ENCODE measurements at regions not wholly inside any gene's neighbourhood (a gene's known extent, or its start where the extent isn't known, plus 50 kb on each side); places are given as distances from the start of the nearest gene placed in this dataset.

- no peak for DNase-seq
Measured at GRCh38 chr17:79500745-79501618, 109.9 kb downstream of the RBFOX3 start.

DNA sequence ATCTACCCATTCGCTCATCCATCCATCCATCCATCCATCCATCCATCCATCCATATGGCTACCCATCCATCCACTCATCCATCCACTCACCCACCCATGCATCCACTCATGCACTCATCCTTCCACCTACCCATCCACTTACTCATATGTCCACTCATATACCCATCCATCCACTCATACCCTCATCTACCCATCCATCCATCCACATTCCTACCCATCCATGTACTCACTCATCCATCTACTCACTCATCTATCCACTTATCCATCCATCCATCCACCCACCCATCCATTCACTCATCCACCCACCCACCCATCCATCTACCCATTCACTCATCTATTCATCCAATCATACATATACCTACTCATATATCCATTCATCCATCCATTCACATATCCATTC is 112.0 kb downstream of the RBFOX3 start:
- DNase-seq: no peak

- DNase-seq: no peak
Measured at GRCh38 chr17:79497777-79498348, 113.0 kb downstream of the RBFOX3 start.

- DNase-seq: no peak
Measured at GRCh38 chr17:79496422-79497005, 114.3 kb downstream of the RBFOX3 start.

DNA sequence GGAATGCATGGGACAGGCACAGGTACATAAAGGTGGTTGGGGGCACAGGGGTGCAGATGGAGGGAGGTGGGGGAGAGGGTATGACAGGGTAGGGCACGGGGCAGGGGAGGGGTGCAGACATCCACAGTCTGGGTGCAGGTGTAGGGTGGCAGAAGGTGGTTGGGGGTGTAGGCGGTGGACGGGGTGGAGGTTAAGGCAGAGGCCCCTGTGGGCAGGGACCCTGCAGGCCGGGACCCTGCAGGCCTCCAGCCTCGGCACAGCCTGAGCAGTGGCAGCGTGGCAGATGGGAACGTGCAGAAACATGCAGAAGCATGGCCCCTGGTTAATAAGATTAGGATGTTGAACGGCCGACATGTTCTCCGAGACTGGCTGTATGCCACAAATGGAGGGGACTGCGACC is 115.2 kb downstream of the RBFOX3 start:
- DNase-seq: no peak

- no peak for DNase-seq
Measured at GRCh38 chr17:79491006-79491405, 119.8 kb downstream of the RBFOX3 start.

DNA sequence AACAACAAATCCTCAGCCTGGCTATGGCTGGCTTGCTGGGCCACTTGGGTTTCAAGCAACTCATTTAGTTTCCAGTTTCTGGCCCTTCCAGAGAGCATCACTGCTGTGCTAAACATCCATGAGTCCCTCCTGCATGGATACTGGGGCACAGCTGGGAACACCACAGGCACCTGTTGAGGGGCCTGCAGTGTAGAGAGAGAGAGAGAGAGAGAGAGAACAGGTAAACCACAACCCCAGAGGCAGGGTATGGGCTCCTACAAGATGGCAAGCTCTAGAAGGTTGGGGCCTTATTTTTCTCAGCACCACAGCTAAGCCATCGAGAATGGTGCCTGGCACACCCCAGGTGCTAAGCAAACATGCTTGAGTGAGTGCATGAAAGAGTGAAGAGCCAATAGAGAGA is 120.3 kb downstream of the RBFOX3 start:
- no peak for DNase-seq

DNA sequence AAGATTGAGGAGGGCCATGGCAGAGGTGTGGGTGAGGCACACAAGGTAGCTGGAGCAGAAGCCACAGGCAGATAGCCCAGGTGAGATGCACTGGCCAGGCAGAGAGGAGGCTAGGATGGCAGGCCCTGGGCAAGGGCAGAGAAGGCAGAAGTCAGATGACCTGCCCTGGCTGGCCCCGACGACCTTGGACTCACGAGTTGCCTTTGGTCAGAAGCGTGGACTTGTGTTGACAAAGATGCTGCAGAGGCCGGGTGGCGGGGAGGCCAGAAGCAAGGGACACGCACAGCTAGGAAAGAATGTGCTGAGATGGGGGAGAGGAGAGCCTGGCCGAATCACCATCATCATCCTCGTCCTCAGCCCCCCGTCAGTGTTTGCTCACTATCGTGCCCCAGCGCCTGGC is 123.7 kb downstream of the RBFOX3 start:
- no peak for DNase-seq

DNA sequence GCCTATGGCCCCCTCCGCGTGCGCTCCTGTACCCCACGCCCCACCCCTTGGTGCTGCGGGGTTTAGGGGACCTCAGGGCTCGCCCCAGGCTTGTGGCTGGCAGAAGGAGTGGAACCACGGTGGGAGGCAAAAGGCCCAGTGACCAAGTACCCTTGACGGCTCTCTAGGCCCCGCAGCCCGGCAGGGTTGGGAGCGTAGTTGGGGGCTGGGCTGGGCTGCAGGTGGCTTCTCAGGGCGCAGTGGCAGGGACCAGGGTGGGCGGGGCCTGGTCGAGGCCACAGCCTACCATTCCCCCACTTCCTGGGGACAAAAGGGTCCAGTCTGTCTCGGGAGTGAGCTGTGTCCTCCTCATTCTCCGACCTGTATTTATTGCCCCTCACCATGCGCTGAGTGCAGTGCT is 124.9 kb downstream of the RBFOX3 start:
- DNase-seq: no peak

- DNase-seq: no peak
Measured at GRCh38 chr17:79485419-79485985, 125.3 kb downstream of the RBFOX3 start.

GRCh38 chr17:79484600-79485418 is 126.0 kb downstream of the RBFOX3 start:
- no peak for DNase-seq

DNA sequence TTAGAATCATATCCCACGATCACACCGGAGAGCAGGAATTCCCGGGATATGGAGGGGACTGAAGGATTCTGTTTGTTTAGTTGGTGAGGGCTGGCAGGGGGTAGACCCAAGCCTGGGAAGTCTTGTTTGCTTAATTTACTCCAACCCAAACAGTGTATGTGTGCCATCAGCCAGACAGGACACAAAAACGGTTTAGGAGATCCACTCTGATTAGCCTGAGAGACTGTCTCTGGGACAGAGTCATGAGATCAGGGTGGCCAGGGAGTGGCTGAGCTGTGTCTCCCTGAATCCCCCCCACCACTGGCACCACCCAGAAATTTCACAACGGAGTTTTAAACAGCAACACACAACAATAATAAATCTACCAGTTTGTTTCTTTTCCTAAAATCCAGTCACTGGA is 127.0 kb downstream of the RBFOX3 start:
- DNase-seq: no peak

- no peak for DNase-seq
Measured at GRCh38 chr17:79482727-79483521, 127.9 kb downstream of the RBFOX3 start.

DNA sequence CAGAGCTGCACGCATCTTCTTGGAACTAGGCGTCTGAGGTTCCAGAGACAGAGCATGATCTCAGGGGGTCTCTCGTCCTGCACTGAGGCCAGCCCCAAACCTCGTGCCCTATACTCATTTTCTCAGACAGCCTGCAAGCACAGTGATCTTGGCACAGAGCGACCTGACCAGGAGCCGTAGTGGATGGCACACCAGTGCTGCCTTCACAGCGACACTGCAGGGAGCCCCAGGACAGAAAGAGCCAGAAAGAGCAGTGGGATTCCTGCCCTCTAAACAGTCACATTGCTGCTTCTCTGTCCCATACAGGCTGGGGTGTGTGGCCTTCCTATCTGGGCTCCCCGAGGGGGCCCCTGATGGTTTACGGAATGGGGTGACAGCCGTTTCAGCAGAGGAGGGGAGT is 131.0 kb downstream of the RBFOX3 start:
- DNase-seq: no peak

DNA sequence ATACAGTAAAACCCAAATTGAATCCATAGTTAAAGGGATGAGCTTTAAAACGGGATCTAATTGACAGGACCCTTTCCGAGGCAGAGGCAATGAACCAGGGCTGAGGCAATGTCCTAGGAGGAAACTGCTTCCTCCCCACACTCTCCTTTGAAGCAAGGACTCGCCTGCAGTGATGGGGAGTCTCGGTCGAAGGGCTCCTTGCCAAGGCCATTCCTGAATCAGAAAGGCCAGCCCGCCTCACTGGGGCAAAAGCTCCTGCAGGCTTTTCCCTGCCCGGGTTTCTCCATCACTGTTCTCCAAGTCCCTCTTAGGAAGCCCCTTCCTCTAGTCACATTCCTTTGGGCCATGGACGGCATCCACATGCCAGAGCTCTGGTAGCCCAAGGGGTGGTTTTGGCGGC is 132.0 kb downstream of the RBFOX3 start:
- DNase-seq: no peak

GRCh38 chr17:79478051-79478461 is 132.8 kb downstream of the RBFOX3 start:
- no peak for DNase-seq

DNA sequence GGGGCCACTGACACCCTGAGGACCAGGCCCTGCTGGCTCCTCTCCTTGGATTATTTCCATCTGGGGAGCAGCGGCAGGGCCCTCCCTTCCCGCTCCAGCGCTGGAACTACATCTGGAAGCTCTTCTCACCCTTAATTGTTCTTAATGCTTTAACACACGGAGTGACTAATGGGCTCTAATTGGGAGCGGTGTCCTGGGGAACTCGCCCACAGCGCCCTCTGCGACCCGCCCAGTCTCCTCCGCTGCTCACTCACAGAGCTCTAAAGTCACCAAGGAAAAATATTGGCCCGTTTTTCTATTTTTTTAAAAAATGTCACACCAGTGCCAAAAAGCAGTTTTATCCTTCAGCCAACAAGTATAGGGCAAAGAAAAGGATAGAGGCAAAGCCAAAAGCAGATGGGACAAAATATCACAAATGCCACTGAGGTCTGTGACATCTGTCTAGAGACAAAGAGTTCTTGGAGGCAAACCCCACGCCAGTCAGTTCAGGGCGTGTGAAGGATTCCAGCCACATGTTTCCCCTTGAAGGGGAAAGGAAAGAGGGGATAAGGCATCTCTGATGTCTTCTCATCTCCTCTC is 134.7 kb downstream of the RBFOX3 start:
- DNase-seq: no peak

GRCh38 chr17:79473876-79474440 is 136.9 kb downstream of the RBFOX3 start:
- peak; percentile 36 for DNase-seq

GRCh38 chr17:79473111-79473875 is 137.6 kb downstream of the RBFOX3 start:
- DNase-seq: peak; percentile 45

DNA sequence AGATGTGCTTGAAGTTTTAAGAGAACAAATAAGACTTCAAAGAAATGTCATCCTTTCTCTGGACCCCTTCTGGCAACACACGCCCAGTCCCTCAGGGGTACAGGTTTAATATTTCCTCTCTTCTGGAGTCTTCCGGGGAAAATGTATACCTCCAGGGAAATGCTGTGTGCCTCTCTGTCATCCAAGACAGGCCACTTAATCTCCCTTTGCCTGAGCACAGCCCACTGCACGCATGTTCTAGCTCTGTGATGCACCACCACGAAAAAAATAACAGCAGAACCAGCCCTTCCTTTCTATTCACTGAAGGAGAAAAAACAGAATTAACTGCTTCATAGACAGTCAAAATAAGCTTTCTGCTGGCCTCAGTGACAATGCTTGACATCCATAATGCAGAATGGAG is 140.1 kb downstream of the RBFOX3 start:
- no peak for DNase-seq

GRCh38 chr17:79469646-79470045 is 141.2 kb downstream of the RBFOX3 start:
- no peak for DNase-seq
